Right lobe of liver (tissue), 6 donors: ENCODE measurements at regions not wholly inside any gene's neighbourhood (a gene's known extent, or its start where the extent isn't known, plus 50 kb on each side); places are given as distances from the start of the nearest gene placed in this dataset.
"Not testable (repeated sequence)": the region's sequence is repeated elsewhere in the genome, so short reads cannot be mapped to it uniquely, and the experiment has no call there.

ENCODE experiments used
- ATAC-seq, 4 donors: fragments of 200-7000 bp; cut with Tn5 transposase; one replicate each; pipeline ENCODE4 v1.9.1; 2020; ENCODE audit warnings: mild to moderate bottlenecking in 4 of 4, moderate library complexity in 4 of 4
- DNase-seq, 3 donors: peaks; one replicate each; pipeline ENCODE4 v3.0.0-alpha.2; 2020
- H3K27ac ChIP-seq, 3 donors: fragments of 200-600 bp; one replicate each; pipeline ENCODE4 v1.8.0; 2022
- H3K27me3 ChIP-seq, 2 donors: fragments of 200-600 bp; one replicate each; pipeline ENCODE4 v1.8.0; 2022
- H3K36me3 ChIP-seq, 4 donors: fragments of 200-600 bp; sonication (generic) in 1 of 4; one replicate each; pipeline versions ENCODE4 v1.5.1 to v1.8.0; 2017 to 2022; ENCODE audit warnings: control low read depth in 1 of 4
- H3K4me1 ChIP-seq, 4 donors: fragments of 200-600 bp; sonication (generic) in 1 of 4; one replicate each; pipeline versions ENCODE4 v1.5.1 to v1.8.0; 2017 to 2022; ENCODE audit warnings: control low read depth in 1 of 4
- H3K4me3 ChIP-seq, 3 donors: fragments of 200-600 bp; one replicate each; pipeline ENCODE4 v1.8.0; 2022
- H3K9me3 ChIP-seq, 4 donors: fragments of 200-600 bp; sonication (generic) in 1 of 4; one replicate each; pipeline versions ENCODE4 v1.5.1 to v1.8.0; 2017 to 2022; ENCODE audit warnings: control low read depth in 1 of 4
- CTCF ChIP-seq, 4 donors: fragments of 200-600 bp in 3 of 4; fragments of 450-650 bp in 1 of 4; IDR thresholded peaks; one replicate each; pipeline versions ENCODE4 v1.5.1 to v1.8.0; 2016 to 2022; ENCODE audit warnings: antibody characterized with exemption in 4 of 4, mild to moderate bottlenecking in 2 of 4
- POLR2A ChIP-seq: fragments of 450-650 bp; IDR thresholded peaks from one replicate; pipeline ENCODE4 v1.6.1; 2017; ENCODE audit warnings: antibody characterized with exemption, mild to moderate bottlenecking
- WGBS: methylation state at CpG from one replicate; pipeline ENCODE4 v1.1.6; 2018; ENCODE audit warnings: low coverage, low lambda C conversion rate; ENCODE audit not compliant: insufficient coverage; ENCODE audit errors: missing lambda C conversion rate; 5-methylcytosine and 5-hydroxymethylcytosine counted together
- intact Hi-C, 2 donors: fragments of 100-400 bp; cut with DNase I; formaldehyde crosslinking; loops; one replicate each; pipeline versions ENCODE4 v1.11.2 to v1.14.1; 2022
- donor health status: DM: no; HTN: yes; CAD: no.
- donor health status: DM: no; HTN: no; CAD: no.
- donor health status: DM: no; HTN: no; CAD: no.
- donor health status: DM: no; HTN: yes; CAD: no.
- donor health status: DM: no; HTN: yes; CAD: no.

- Histone ChIP-seq H3K9me3 (no peaks in the 10 kb centered on the region), H3K36me3 (no peaks in the 10 kb centered on the region), H3K4me3 (no peak overlapping the region), H3K27ac (no peak overlapping the region), H3K27me3 (no peaks in the 10 kb centered on the region), H3K4me1 (no peaks in the 10 kb centered on the region)
- WGBS = 76% methylated on average over 4 of the region's 4 CpGs
- DNase-seq (no peak), ATAC-seq (no peak)
- intact Hi-C loops = no loop called here
- no peak for TF ChIP-seq CTCF (IDR thresholded peaks at IDR 0.05)
- no peak for TF ChIP-seq POLR2A
These were observed 174.4 kb downstream of the FHIP1A start for GRCh38 chr4:151583157-151583914.

- ATAC-seq = no peak
- intact Hi-C loops = no loop called here
- Histone ChIP-seq H3K9me3 (no peaks in the 10 kb centered on the region), H3K27ac (no peak overlapping the region), H3K4me3 (no peak overlapping the region), H3K4me1 (no peaks in the 10 kb centered on the region), H3K36me3 (no peaks in the 10 kb centered on the region), H3K27me3 (no peaks in the 10 kb centered on the region)
- TF ChIP-seq CTCF (IDR thresholded peaks at IDR 0.05) (no peak), POLR2A (no peak)
- DNase-seq = no peak
These were observed 175.1 kb downstream of the FHIP1A start for GRCh38 chr4:151584101-151584500.

- H3K4me1 ChIP-seq, H3K27ac ChIP-seq, H3K36me3 ChIP-seq, DNase-seq, H3K9me3 ChIP-seq, H3K4me3 ChIP-seq, intact Hi-C loops, H3K27me3 ChIP-seq, ATAC-seq: not testable (repeated sequence)
- 77% methylated on average over 1 of the region's 1 CpG for WGBS
These were observed 165.2 kb downstream of the GATB start for GRCh38 chr4:151595629-151596028.

GRCh38 chr4:151597691-151598090, 163.1 kb downstream of the GATB start:
- H3K27me3 ChIP-seq, H3K36me3 ChIP-seq, ATAC-seq, H3K27ac ChIP-seq, H3K9me3 ChIP-seq, H3K4me3 ChIP-seq, H3K4me1 ChIP-seq, DNase-seq, intact Hi-C loops: not testable (repeated sequence)
- WGBS = 83% methylated on average over 3 of the region's 8 CpGs

- TF ChIP-seq CTCF (IDR thresholded peaks at IDR 0.05) (no peak), POLR2A (no peak)
- Histone ChIP-seq H3K27me3 (no peaks in the 10 kb centered on the region), H3K4me3 (no peak overlapping the region), H3K36me3 (no peaks in the 10 kb centered on the region), H3K4me1 (no peaks in the 10 kb centered on the region), H3K9me3 (no peaks in the 10 kb centered on the region), H3K27ac (no peak overlapping the region)
- ATAC-seq (no peak), DNase-seq (no peak)
- WGBS = 100% methylated on average over 2 of the region's 2 CpGs
- intact Hi-C loops = no loop called here
These were observed 160.9 kb downstream of the GATB start for GRCh38 chr4:151599863-151600262.

- H3K27ac ChIP-seq = no peak overlapping the region
- no peak for ATAC-seq
These were observed 160.4 kb downstream of the GATB start for GRCh38 chr4:151600432-151600831.

More at GRCh38 chr4:151600432-151600831, 160.4 kb downstream of the GATB start:
- H3K4me3 ChIP-seq = no peak overlapping the region
- no peak for TF ChIP-seq CTCF (IDR thresholded peaks at IDR 0.05)
- TF ChIP-seq POLR2A = no peak
- no peaks in the 10 kb centered on the region for H3K36me3 ChIP-seq
- no peaks in the 10 kb centered on the region for H3K9me3 ChIP-seq
- WGBS = 93% methylated on average over 3 of the region's 3 CpGs
- no peaks in the 10 kb centered on the region for H3K27me3 ChIP-seq
- no peaks in the 10 kb centered on the region for H3K4me1 ChIP-seq
- no peak for DNase-seq
- intact Hi-C loops = no loop called here
